GM21717 (cell line): ENCODE measurements at regions not wholly inside any gene's neighbourhood (a gene's known extent, or its start where the extent isn't known, plus 50 kb on each side); places are given as distances from the start of the nearest gene placed in this dataset.
"Not testable (repeated sequence)": the region's sequence is repeated elsewhere in the genome, so short reads cannot be mapped to it uniquely, and the experiment has no call there.

Experiments
- ATAC-seq: cut with Tn5 transposase; IDR thresholded peaks from one replicate; pipeline ENCODE4 v1.9.1; 2021; ENCODE audit warnings: mild to moderate bottlenecking, moderate library complexity; ENCODE audit not compliant: unreplicated experiment

- ATAC-seq, result no peak
Measured at GRCh38 chr4:151519728-151520415, 110.9 kb downstream of the FHIP1A start.

GRCh38 chr4:151522866-151523519 lies 114.0 kb downstream of the FHIP1A start:
- no peak for ATAC-seq

GRCh38 chr4:151524610-151525009 lies 115.6 kb downstream of the FHIP1A start:
- no peak for ATAC-seq

- ATAC-seq, result not testable (repeated sequence)
Measured at GRCh38 chr4:151526489-151526888, 117.5 kb downstream of the FHIP1A start.

GRCh38 chr4:151527699-151528098 lies 118.7 kb downstream of the FHIP1A start:
- ATAC-seq, result no peak

- ATAC-seq, result no peak
Measured at GRCh38 chr4:151529187-151529586, 120.2 kb downstream of the FHIP1A start.

GRCh38 chr4:151530230-151530629 lies 121.3 kb downstream of the FHIP1A start:
- ATAC-seq, result no peak

- no peak for ATAC-seq
Measured at GRCh38 chr4:151530783-151531182, 121.8 kb downstream of the FHIP1A start.

GRCh38 chr4:151532001-151532708 lies 123.2 kb downstream of the FHIP1A start:
- no peak for ATAC-seq

GRCh38 chr4:151534195-151534594 lies 125.2 kb downstream of the FHIP1A start:
- ATAC-seq, result no peak

- ATAC-seq, result no peak
Measured at GRCh38 chr4:151535366-151535765, 126.4 kb downstream of the FHIP1A start.

- no peak for ATAC-seq
Measured at GRCh38 chr4:151537687-151538086, 128.7 kb downstream of the FHIP1A start.

GRCh38 chr4:151538963-151539362 lies 130.0 kb downstream of the FHIP1A start:
- no peak for ATAC-seq

GRCh38 chr4:151540728-151541388 lies 131.9 kb downstream of the FHIP1A start:
- no peak for ATAC-seq

GRCh38 chr4:151541389-151542071 lies 132.6 kb downstream of the FHIP1A start:
- ATAC-seq, result no peak

GRCh38 chr4:151548708-151549107 lies 139.7 kb downstream of the FHIP1A start:
- no peak for ATAC-seq

- not testable (repeated sequence) for ATAC-seq
Measured at GRCh38 chr4:151549378-151549777, 140.4 kb downstream of the FHIP1A start.

- no peak for ATAC-seq
Measured at GRCh38 chr4:151553874-151554273, 144.9 kb downstream of the FHIP1A start.

GRCh38 chr4:151555151-151555945 lies 146.4 kb downstream of the FHIP1A start:
- no peak for ATAC-seq

- ATAC-seq, result no peak
Measured at GRCh38 chr4:151558496-151559113, 149.6 kb downstream of the FHIP1A start.
